ENCODE measurements at regions not wholly inside any gene's neighbourhood (a gene's known extent, or its start where the extent isn't known, plus 50 kb on each side); places are given as distances from the start of the nearest gene placed in this dataset.

DNA sequence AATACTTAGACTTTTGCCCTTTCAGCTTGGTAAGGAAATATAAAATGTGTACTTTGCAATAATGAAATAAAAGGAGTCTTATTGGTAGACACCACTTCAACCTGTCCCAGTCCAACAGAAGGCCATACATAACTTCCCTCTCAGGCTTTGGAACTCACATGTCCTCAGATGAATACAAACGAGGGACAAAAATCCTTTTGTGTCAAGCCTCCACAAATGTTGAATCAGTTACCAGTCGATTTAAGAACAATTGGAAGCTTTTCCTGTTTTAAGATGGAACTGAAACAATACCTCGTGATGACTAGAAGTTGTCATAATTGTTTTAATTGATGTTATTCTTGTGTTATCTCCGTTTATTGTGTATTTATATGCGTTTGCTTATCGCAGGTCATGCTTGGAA lies 385.1 kb upstream of the POU3F3 start:
- no peak for DNase-seq

DNA sequence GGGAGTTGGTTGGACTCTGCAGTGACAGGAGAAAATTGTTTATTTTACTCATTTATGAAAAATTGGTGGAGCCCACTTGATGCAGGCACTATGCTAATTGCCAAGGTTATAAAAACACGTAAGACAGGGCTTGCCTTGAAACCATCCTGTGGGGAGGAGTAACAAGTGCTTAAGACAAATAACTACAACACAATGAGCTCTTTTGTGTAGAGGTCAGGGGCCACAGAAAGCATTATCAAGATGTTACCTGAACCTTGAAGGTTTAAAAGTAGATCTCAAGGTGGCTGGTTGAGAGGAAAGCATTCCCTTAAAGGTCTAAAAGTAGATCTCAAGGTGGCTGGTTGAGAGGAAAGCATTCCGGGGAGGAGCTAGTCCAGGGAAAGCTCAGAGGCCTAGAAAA lies 381.8 kb upstream of the POU3F3 start:
- DNase-seq, result no peak

DNA sequence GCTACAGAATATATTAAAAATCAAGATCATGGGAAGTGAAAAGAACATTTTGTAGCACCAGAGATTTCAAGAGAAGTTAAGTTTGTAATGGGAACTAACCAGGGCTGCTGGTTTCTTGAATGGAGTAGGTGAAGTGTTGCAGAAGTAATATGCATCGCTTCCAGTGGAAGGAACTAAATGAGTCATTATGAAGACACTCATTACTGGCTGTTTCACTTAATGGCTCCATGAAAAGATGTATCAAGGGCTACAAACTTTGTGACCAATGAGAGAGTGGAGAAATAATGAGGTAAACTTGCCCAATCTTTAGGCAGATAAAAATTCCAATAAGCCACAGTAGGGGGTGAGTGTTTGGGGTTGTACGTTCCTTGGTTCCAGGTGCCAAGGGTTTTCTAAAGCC lies 380.4 kb upstream of the POU3F3 start:
- DNase-seq, result no peak

DNA sequence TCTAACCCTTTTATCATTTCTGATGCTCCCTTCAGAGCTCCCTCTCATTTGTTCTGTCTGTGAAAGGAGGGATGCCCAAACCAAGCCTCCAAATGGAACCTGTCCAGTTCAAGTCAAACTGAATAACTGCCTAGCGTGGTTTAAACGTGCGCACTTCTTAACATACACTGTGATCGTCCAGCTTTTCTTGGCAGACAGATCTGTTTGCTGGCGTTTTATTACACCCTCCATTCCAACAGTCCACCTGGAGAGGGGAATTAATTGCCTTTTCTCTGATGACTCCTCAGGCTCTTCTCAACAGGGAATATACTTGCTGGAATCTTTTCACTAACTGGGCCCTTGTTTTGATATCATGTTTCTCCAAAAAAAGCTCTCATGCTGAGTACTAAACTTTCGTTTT lies 379.2 kb upstream of the POU3F3 start:
- no peak for DNase-seq

DNA sequence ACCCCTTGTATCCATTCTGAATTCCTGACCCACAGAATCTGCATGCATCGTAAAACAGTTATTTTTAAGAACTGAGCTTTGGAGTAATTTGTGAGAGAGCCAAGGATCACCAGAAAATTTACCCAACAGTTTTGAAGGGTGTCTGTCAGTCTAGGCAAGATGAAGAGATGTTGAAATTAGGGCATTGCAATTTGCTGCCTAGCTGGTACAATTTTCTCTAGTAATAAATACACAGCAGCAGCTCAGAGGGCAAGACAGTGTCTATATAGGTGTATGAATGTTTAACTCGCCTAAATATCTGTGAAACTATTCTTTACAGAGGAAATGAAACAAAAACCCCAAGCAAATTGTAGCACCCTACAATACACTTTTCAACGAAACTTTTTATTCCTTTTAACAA lies 377.8 kb upstream of the POU3F3 start:
- DNase-seq, result no peak

DNA sequence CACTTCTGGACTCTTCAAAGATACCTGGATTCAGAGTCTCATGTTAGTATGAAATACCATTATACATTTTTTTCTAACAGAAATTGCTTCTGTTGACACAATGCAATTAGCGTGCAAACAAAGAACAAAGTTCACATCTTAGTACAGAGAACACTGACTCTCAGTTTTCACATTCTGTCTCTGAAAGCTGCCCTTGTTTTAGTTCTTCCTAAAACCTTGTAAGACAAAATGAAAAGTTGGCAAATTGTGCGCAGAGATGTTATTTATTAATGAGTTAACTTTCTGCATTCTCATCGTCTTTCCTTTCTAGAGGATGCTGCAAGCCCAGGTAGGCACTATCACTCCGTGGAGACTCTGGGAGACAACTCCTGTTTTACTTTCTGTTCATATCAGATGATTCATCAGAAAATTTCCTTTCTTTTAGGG lies 377.3 kb upstream of the POU3F3 start:
- DNase-seq, result no peak

DNA sequence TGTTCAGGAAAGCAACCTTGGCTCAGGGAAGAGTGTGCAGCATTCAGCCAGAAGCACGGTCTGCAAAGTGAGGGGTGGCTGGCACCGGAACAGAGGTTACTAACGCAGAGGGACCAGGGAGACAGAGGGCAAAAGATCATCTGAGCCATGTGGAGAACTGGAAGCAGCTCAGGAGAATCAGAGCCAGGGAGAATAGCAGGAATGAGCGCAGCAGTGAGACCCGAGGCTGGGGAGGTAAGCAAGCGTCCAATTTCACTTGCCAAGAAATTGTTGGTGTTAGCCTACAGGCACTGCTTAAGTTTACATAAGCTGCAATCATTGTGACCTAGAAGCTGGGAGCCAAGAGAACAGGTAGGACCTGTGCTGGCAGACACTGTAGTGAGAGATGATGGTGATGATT lies 372.6 kb upstream of the POU3F3 start:
- no peak for DNase-seq

DNA sequence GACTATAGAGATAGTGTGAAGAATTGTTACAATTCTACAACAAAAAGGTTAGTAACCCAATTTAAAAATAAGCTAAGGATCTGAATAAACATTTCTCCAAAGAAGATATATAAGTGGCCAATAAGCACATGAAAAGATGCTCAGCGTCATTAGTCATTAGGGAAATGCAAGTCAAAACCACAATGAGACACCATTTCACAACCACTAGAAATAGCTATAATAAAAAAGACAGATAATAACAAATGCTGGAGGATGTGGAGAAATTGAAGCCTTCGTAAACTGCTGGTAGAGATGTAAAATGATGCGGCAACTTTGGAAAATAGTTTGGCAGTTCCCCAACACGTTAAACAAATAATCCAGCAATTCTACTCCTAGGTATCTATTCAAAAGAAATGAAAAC lies 366.5 kb upstream of the POU3F3 start:
- no peak for DNase-seq

DNA sequence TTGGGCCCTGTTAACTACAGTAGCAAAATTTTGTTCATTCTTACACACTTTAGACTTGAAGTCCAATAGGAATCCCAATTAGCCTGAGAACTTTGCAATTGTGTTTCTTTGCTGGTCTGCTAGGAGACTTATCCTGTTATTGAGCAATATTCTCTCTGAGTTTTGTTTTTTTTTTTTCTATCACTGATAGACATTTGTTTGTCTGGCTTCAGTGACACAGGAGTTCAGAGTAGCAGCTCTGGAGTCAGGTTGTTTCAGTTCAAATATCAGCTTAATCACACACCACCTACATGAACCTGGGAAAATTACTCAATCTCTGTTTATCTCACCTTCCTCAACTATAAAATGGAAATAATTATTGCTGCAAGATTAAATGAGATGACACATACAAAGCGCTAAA lies 360.2 kb upstream of the POU3F3 start:
- no peak for DNase-seq

DNA sequence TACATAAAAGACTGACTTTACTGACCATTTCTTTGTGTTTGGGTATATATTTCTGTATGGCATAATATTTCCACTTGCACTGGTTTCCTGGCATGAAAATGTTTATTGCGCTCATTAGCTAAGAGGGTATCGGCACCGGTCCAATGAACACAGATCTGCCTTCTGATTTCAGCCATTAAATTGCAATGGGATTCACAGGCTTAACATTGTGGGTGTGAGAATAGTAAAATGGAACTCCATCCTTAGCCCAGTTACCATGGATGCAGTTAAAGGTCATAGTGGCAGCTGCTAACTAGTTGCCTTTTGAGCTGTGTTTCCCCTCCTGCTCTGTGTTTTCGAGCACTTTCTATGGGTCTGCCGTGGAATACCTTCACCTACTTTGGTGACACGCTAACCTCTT lies 352.6 kb upstream of the POU3F3 start:
- no peak for DNase-seq

DNA sequence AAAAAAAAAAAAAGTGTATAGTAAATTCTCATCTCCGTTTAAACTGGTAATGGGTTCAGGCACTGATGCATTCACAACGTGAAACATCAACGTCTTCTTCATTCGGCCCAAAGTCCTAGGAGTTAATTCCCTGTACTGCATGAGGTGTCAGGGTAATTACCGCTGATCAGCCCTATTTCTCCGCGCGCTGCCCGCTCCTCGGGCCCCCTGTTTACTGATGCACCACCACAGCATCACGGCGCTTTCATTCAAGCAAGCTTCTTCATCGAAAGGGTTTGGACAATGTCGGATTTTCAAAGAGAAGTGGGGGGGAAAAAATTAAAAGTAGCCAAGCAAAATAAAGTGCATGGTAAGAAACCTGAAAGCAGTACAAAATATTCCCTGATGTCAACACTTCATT lies 352.0 kb upstream of the POU3F3 start:
- no peak for DNase-seq

DNA sequence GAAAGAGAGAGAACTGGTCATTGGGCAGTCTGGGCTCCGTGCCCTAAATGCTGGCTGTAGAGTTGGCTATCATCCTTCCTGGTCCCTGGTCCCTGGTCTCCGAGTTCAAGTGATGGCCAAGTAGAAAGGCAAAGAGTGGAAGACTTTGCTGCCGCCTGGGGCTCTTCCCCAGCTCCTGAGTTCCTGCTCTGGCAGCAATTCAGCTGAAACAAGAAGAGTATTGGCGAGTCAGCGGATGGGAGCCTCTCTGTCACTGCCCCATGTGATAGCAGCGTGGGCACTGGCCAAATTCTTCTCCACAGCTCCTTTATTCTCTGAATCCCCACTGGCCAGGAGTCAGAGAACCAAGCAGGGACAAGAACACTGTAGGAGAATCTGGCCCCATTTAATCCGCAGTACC lies 351.0 kb upstream of the POU3F3 start:
- no peak for DNase-seq

DNA sequence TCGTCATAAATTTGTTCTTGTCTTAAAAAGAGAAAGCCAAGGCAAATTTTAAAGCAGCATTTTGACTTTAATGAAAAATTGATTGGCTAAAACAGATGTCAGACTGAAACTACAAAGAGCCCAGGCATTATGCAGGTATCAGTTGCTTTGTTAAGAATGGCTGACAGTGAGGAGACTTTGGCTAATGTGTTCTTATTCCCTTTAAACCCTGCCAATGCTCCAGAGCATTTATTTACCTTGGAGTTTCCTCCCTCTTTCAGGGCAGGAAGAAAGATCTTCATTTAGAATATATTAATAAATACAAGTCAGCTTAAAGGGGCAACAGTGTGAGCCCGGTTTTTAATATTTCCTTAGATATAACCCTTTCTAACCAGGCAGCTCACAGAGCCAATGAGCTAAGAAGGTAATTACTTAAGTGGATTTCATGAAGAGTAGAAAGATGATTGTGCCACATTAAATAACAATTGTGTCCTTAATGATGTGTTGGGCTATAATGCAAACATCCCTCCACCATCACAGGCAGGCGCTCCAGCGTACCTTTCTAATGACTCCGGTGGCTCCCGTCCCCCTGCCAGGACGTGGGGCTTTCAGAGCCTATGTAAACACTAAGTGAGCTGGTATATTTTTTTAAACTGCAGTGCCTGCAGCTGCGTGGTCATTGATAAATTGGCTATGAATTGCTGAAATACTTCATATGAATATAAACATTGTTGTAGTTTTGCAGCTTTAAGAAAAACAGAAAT lies 349.4 kb upstream of the POU3F3 start:
- no peak for DNase-seq

DNA sequence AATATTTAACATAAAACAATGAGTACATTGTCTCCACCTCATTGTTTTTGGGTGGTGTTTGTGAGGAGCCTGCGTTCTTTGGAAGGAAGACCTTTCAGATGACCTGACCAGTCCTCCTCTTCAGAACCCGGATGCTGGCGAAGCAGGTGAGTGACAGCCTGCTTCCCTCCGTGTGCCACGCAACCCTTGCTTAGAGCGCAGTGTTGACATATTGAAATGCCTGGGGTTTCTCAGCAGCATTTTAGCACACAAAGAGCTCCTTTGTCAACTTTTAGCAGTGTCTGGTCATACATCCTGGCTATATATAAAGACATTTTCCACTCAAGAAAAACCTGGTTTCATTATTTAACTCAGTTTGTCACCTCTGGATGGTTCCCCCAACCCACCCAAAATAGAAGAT lies 335.7 kb upstream of the POU3F3 start:
- no peak for DNase-seq

DNA sequence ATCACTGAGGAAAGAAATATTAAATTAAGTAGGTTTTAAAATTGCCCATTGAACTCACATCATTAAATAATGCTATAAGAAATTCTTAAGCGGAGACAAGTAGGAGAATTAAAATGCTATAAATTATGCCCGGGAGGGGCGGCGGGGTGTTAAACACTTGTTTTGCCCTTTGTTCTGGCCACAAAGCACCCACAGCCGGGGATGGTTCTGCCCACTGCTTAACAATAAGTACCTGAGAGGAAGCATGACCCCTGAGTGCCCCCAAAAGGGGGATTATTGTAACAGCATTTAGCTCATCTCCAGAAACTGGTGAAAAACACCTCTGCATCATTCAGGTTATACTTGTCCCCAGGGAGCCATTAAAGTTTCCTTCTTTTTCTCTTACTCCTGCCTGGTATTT lies 332.7 kb upstream of the POU3F3 start:
- DNase-seq, result peak; percentile 4

DNA sequence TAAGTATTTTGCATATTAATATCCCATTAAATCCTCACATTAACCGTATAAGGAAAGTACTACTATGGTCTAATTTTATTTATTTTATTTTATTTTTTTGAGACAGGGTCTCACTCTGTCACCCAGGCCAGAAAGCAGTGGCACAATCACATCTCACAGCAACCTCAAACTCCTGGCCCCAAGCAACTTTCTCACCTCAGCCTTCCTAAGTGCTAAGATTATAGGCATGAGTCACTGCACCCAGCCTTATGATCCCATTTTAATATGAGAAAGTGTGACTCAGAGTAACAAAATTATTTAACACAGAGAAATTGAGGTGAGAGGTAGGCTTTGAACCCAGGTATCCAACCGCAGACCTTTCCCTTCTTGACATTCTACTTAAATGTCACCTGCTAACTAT lies 330.0 kb upstream of the POU3F3 start:
- DNase-seq, result no peak

DNA sequence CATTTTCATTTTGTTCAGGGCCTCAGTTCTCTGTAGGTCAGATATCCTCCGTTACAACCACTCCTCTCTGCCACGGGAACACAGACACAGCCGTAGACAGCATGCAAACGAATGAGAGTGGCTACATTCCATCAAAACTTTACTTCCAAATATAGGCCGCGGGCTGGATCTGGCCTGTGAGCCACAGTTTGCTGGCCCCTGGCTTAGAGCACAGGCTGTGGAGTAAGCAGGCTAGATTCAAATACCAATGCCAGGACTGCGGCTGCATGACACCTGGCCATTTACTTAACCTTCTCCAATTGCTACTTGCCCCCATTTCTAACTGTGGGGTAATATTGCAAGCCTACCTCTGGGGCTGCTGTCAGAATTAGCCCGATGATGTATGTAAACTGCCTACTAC lies 325.8 kb upstream of the POU3F3 start:
- DNase-seq, result no peak

DNA sequence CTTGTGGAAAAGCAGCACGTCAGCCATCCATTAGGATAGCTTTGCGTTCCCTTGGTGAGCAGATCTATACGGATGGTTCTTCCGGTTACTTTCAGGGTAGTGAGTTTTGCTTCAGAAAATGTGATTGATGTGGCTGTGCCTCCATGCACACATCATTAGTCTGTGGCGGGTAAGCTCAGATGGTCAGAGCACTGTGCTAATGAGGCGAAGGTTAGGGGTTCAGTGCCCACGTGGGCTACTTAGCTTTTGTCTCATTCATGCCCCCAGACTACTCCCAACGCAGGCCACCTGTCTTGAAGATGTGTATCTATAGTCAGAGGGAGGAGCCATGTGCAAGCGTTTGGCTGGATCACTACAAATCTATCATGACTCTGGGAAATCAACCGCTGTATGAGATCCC lies 322.8 kb upstream of the POU3F3 start:
- DNase-seq, result no peak

DNA sequence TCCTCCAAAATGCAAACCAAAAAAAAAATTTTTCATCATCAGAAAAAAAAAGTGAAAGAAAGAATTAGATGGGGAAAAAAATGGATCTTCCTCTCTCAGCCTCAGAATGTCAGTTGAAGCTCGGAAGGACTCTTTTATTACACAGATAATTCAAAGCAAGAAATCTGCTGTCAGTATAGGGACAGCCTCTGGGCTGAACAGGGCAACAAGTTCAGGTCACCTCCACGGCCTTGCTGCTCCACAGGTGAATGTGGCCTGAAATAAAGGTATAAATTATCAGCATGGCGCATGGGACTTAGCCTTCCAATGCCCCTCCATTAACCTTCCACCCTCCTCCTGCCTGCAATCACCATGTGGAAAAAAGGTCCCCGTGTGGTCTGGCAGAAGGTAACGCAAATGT lies 316.8 kb upstream of the POU3F3 start:
- DNase-seq, result no peak

DNA sequence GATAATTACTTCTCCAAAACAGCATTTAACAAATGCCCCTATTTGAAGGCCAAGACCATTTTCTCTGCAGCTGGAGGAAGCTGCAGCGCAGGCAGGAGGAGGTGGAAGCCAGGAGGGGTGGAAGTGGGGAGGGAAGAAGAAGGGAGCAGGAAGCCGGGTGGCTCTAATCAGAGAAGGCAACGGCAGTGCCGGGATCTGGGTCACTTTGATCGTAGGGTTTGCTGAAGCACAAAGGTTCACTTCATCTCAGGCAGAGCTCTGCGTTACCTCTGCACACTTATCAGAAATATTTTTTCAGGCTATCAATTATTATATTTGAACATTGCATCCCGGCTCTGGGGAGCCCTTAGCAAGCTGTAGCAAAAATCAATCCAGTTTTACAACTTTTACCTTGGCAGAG lies 315.8 kb upstream of the POU3F3 start:
- no peak for DNase-seq

DNA sequence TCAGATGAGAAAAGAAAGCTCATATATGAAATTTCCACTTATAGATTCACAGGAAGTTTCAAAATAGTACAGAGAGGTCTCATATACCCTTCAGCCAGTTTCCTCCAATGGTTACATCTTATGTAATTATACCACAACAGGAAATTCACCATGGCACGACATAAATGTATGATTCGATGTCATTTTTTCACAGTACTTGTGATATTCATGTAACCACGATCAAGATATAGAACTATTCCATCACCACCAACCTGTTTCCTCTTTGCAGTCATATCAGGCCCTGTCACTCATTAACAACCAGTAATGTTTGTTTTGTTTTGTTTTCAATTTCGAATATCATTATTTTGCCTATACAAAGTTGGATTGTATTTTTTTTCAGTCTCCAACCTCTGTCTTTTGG lies 314.3 kb upstream of the POU3F3 start:
- DNase-seq, result no peak

DNA sequence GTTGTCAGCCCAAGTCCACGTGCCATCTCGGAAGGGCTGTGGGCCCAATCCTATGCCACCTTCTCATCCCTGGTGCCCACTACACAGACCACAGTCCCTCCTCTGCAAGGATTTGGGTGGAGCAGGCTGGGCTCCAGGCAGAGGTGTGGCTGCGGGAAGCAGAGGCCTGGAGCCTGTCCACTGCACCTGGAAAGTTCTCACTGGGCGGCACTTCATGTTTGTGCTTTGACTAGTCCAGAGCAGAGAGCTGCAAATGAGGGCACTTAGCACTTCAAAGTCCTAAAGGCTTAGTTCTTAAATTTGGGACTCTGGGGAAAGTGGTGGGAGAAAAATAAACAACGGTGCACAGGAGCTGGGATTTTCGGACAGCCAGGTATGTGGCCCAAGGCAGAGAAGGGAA lies 308.9 kb upstream of the POU3F3 start:
- DNase-seq, result no peak

DNA sequence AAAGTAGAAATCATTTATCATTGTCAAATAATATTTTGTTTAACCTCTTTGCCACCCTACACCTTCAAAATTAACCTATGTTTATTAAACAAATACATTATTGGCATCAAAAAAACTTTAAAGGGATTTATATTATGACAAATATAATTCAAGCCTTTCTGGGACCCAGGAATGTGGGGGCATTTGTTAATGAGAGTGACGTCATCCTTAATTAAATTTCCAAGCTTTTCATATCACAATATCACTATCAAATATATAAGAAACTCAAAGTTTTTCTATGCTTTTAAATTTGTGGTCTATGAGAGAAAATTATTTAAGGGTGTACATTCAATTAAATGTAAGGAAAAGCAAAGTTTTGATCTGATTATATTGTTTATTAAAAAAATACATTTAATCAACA lies 307.4 kb upstream of the POU3F3 start:
- no peak for DNase-seq

DNA sequence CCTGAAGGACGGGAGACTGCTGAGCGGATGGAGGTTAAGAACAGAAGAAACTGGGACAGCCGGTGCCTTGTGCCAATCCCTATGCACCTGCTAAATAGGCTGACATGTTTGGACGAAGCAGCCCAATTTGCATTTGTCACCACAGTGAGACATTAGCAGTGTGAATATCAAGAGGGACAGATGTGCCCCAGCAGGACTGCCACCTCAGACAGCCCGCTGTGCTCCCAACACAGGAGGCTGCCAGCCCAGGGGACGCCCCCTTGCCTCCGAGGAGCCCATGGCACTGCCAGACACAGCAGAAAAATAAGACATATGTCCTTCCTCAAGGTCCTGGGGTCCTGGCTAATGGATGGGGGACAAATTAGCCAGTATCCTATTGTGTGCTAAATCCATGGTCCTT lies 306.7 kb upstream of the POU3F3 start:
- DNase-seq, result no peak

DNA sequence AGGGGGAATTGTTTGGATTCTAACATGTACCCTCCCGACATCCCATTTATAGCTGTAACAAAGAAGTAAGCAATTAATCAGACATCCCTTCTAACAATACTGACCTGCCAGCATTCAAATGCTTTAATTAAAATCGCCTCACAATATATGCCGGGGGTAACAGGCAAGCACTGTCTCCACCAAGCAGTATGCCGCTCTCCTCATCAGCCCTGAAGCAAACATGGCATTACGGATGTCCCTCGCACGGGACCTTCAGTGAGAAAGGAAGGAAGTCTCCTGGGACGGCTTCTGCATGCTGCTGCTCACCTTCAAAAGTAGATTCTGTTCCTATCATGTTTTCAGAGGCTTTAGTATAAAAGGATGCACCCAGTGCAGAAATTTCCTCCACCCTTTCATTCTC lies 292.7 kb upstream of the POU3F3 start:
- DNase-seq, result no peak

DNA sequence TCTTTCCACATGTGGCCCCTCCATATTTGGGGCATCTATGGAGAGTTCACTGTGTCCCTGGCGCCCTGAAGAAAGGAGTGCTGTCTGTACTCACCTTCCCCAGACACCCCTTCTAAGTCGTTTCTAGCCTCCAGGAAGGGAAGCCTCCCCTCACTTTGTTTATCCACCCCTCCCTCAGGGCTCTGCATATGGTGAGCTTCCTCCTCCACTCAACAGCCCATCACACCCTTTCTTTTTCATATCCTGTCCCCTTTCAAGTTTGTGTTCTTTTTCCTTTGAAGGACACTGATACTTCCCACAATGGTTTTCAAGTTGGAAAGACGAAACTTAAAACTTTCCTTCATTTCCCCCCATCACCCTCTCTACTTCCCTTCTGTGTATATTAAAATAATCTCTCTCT lies 291.4 kb upstream of the POU3F3 start:
- no peak for DNase-seq
